OCI-LY7 (cell line): ENCODE measurements at regions not wholly inside any gene's neighbourhood (a gene's known extent, or its start where the extent isn't known, plus 50 kb on each side); places are given as distances from the start of the nearest gene placed in this dataset.

Experiments
- BruUV-seq: library from RNA; stranded (reverse); fragments of 400-500 nt; replicated peaks from 2 replicates; lab custom pipeline; 2021; lab: Mats Ljungman, UMichigan
- CTCF ChIA-PET: fragments of 300-600 bp; sonication (Branson Sonifier 250); formaldehyde crosslinking; loops from one replicate; lab custom pipeline; 2022; ENCODE audit warnings: antibody characterized with exemption; ENCODE audit not compliant: unreplicated experiment; lab: Charles Lee
- POLR2A ChIA-PET: fragments of 300-600 bp; sonication (Branson Sonifier 250); formaldehyde crosslinking; loops from one replicate; lab custom pipeline; 2022; ENCODE audit warnings: antibody characterized with exemption; lab: Charles Lee
- DNase-seq: peaks from one replicate; pipeline ENCODE4 v3.0.0-alpha.2; 2015; ENCODE audit warnings: low spot score
- H2AFZ ChIP-seq: fragments of 200-600 bp; sonication (generic), shearing (Covaris generic); 2 replicates; pipeline ENCODE4 v1.6.1; 2014; ENCODE audit warnings: mild to moderate bottlenecking, antibody characterized with exemption, low read length, moderate library complexity
- H3K27ac ChIP-seq: fragments of 200-600 bp; sonication (generic); 2 replicates; pipeline ENCODE4 v1.5.1; 2014; ENCODE audit warnings: mixed run types, low read depth, mild to moderate bottlenecking, moderate library complexity, low read length, inconsistent platforms; ENCODE audit not compliant: poor library complexity, severe bottlenecking
- H3K36me3 ChIP-seq: fragments of 200-600 bp; sonication (generic); 2 replicates; pipeline ENCODE4 v1.6.1; 2014; ENCODE audit warnings: mild to moderate bottlenecking, antibody characterized with exemption, low read length, moderate library complexity, mixed read lengths; ENCODE audit not compliant: insufficient read depth
- H3K4me1 ChIP-seq: fragments of 200-600 bp; sonication (generic); 2 replicates; pipeline ENCODE4 v1.5.1; 2014; ENCODE audit warnings: mild to moderate bottlenecking, low read length; ENCODE audit not compliant: insufficient read depth, poor library complexity, severe bottlenecking
- H3K4me2 ChIP-seq: fragments of 200-600 bp; sonication (generic); 2 replicates; pipeline ENCODE4 v1.6.1; 2014; ENCODE audit warnings: mild to moderate bottlenecking, low read length
- H3K4me3 ChIP-seq: fragments of 200-600 bp; sonication (generic); 2 replicates; pipeline ENCODE4 v1.5.1; 2014; ENCODE audit warnings: mild to moderate bottlenecking, low read depth, low read length; ENCODE audit not compliant: poor library complexity, severe bottlenecking
- H3K79me2 ChIP-seq: fragments of 200-600 bp; sonication (generic); 2 replicates; pipeline ENCODE4 v1.6.1; 2016; ENCODE audit warnings: low read depth, mild to moderate bottlenecking, low read length, moderate library complexity, mixed read lengths; ENCODE audit not compliant: insufficient read depth
- H3K9me2 ChIP-seq: fragments of 200-600 bp; sonication (generic); 2 replicates; pipeline ENCODE4 v1.6.1; 2016; ENCODE audit warnings: mild to moderate bottlenecking, low read length, mixed read lengths; ENCODE audit not compliant: insufficient read depth
- H3K9me3 ChIP-seq: fragments of 200-600 bp; sonication (generic); 2 replicates; pipeline ENCODE4 v1.6.1; 2014; ENCODE audit warnings: mild to moderate bottlenecking, mixed run types, low read length, mixed read lengths
- H4K20me1 ChIP-seq: fragments of 200-600 bp; sonication (generic); 2 replicates; pipeline ENCODE4 v1.6.1; 2014; ENCODE audit warnings: mild to moderate bottlenecking, antibody characterized with exemption, low read length, moderate library complexity, mixed read lengths; ENCODE audit not compliant: insufficient read depth
- EZH2phosphoT487 ChIP-seq: fragments of 200-600 bp; sonication (generic); IDR thresholded peaks from 2 replicates; pipeline ENCODE4 v1.6.1; 2018; ENCODE audit warnings: low read depth, borderline replicate concordance, mild to moderate bottlenecking, mixed run types, antibody characterized with exemption, low read length, moderate library complexity, mixed read lengths
- intact Hi-C: fragments of 100-400 bp; cut with micrococcal nuclease; formaldehyde crosslinking; loops from one replicate; pipeline ENCODE4 v1.10.0; 2022; ENCODE audit not compliant: unreplicated experiment
- TF ChIP-seq, protein P1 (sequence below): fragments of 200-600 bp; sonication (generic); conservative IDR thresholded peaks from 2 replicates; pipeline ENCODE4 v1.5.1; 2014; ENCODE audit warnings: mild to moderate bottlenecking, antibody characterized with exemption, low read length, moderate library complexity, mixed read lengths

DNA sequence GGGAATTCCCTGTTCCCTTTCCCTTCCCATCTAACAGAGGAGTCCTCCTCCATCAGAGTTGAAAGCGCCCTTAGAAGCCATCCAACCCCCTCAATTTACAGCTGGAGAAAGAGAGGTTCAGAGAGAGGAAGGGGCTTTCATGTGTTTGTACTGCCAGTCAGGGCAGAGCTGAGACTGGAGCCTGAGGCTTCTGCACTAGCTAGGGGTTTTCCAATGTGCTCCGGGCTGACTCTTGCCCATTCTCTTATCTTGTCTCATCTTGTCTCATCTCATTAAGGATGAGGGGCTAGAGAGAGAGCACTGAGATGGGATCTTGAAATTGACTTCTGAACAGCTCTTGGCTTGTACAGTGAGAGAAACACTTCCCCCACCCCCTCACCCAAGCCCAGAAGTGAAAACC is 67.4 kb upstream of the SHB start:
- H4K20me1 ChIP-seq, result no peaks in the 10 kb centered on the region
- DNase-seq, result no peak
- no peak overlapping the region for H3K27ac ChIP-seq
- ChIA-PET CTCF (no interaction called here), POLR2A (interaction anchor here (0.8 kb wide), 1 partner anchor 15 kb away, joined by 4 read pairs; no protein-coding TSS in a partner anchor)
- intact Hi-C loops, result no loop called here
- H2AFZ ChIP-seq, result no peak overlapping the region
- no peaks in the 10 kb centered on the region for H3K79me2 ChIP-seq
- H3K4me2 ChIP-seq, result no peak overlapping the region
- H3K36me3 ChIP-seq, result no peaks in the 10 kb centered on the region
- no peak for TF ChIP-seq EZH2phosphoT487
- TF ChIP-seq, protein P1, sequence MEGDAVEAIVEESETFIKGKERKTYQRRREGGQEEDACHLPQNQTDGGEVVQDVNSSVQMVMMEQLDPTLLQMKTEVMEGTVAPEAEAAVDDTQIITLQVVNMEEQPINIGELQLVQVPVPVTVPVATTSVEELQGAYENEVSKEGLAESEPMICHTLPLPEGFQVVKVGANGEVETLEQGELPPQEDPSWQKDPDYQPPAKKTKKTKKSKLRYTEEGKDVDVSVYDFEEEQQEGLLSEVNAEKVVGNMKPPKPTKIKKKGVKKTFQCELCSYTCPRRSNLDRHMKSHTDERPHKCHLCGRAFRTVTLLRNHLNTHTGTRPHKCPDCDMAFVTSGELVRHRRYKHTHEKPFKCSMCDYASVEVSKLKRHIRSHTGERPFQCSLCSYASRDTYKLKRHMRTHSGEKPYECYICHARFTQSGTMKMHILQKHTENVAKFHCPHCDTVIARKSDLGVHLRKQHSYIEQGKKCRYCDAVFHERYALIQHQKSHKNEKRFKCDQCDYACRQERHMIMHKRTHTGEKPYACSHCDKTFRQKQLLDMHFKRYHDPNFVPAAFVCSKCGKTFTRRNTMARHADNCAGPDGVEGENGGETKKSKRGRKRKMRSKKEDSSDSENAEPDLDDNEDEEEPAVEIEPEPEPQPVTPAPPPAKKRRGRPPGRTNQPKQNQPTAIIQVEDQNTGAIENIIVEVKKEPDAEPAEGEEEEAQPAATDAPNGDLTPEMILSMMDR, result no peak
- H3K9me3 ChIP-seq, result no peaks in the 10 kb centered on the region
- BruUV-seq, result no TSS peak
- no peak overlapping the region for H3K4me3 ChIP-seq
- no peaks in the 10 kb centered on the region for H3K9me2 ChIP-seq
- no peaks in the 10 kb centered on the region for H3K4me1 ChIP-seq

GRCh38 chr9:38134611-38135237 is 65.7 kb upstream of the SHB start:
- intact Hi-C loops, result no loop called here
- Histone ChIP-seq H3K9me3 (no peaks in the 10 kb centered on the region), H3K27ac (no peak overlapping the region), H2AFZ (no peak overlapping the region), H3K4me1 (no peaks in the 10 kb centered on the region), H3K4me3 (no peak overlapping the region), H3K9me2 (no peaks in the 10 kb centered on the region), H3K4me2 (no peak overlapping the region), H3K79me2 (no peaks in the 10 kb centered on the region), H3K36me3 (no peaks in the 10 kb centered on the region), H4K20me1 (no peaks in the 10 kb centered on the region)
- TF ChIP-seq, protein P1, result no peak
- no peak for TF ChIP-seq EZH2phosphoT487
- no peak for DNase-seq
- ChIA-PET POLR2A (no interaction called here), CTCF (no interaction called here)
- no TSS peak for BruUV-seq

DNA sequence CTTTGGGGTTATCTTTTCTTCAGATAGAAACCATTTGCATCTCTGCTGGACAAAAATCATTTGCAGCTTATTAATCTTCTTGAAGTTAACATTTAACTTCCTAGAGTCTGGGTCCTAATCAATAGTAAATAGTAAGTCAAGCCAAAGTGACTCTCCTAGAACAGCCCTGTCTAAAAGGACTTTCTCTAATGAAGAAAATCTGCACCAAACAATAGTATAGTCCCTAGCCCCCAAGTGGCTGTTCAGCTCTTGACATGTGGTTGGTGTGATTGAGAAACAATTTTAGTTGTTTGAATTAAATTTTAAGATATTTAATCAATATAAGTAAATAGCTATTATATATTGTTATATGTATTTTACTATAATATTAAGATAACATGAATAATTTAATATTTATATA is 64.6 kb upstream of the SHB start:
- CTCF ChIA-PET, result no interaction called here
- H4K20me1 ChIP-seq, result no peaks in the 10 kb centered on the region
- H3K36me3 ChIP-seq, result no peaks in the 10 kb centered on the region
- H3K27ac ChIP-seq, result no peak overlapping the region
- no peaks in the 10 kb centered on the region for H3K9me2 ChIP-seq
- intact Hi-C loops, result no loop called here
- DNase-seq, result no peak
- no peaks in the 10 kb centered on the region for H3K9me3 ChIP-seq
- H3K4me1 ChIP-seq, result no peaks in the 10 kb centered on the region
- H3K4me3 ChIP-seq, result no peak overlapping the region
- TF ChIP-seq, protein P1, result no peak
- H2AFZ ChIP-seq, result no peak overlapping the region
- H3K4me2 ChIP-seq, result no peak overlapping the region
- no TSS peak for BruUV-seq
- no peaks in the 10 kb centered on the region for H3K79me2 ChIP-seq
- POLR2A ChIA-PET, result no interaction called here
